ENCODE measurements at regions not wholly inside any gene's neighbourhood (a gene's known extent, or its start where the extent isn't known, plus 50 kb on each side); places are given as distances from the start of the nearest gene placed in this dataset.
"Not testable (repeated sequence)": the region's sequence is repeated elsewhere in the genome, so short reads cannot be mapped to it uniquely, and the experiment has no call there.

DNA sequence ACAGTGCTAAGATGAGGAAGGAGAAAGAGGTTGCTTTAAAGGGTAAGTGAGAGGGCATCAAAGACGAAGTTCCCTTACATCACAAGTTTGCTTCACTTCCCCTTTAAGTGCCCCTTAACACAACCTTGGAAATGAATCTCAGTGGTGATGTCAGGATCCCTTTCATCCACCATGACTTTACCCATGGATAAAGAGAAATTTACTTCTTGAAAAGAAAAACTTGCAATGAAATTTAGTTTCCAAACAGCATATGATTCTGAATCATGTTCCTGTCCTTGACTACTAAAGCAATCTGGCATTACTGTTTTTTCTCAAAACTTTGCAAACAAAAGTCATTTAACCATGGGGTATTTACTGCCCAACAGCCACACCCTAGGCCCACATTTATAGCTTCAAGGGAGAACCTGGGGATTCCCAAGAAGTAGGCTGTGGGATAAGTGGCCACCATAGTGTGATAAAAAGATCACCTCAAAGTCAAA is 135.9 kb downstream of the ITGB8 start:
- in situ Hi-C loops (cut with MboI; ENCODE audit: low pct_unique_long_range_greater_than_20kb, low sequenced_read_pairs), result no loop called here
- DNase-seq, result peak; percentile 31

DNA sequence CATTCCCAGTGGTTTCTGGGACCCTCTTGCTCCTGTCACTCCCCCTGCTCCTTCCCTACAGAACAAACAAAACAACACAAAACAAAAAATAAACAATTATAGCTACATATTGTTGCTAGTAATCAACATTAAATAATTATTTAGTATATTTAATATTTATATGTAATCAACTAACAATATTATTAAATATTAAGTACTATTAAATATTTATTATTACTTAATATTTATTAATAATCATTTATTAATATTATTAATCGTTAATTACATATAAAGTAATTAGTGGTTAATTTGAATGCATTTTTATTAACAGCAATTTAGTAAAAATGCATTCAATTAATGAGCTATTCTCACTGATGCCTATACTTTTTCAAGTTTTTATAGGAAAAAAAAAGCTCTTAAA is 139.4 kb downstream of the ITGB8 start:
- no peak for DNase-seq

GRCh38 chr7:20470726-20471125 is 140.0 kb downstream of the ITGB8 start:
- peak; percentile 75 for DNase-seq
- in situ Hi-C loops (cut with MboI; ENCODE audit: low pct_unique_long_range_greater_than_20kb, low sequenced_read_pairs), result no loop called here

More for the DNA sequence above, 139.4 kb downstream of the ITGB8 start:
- in situ Hi-C loops (cut with MboI; ENCODE audit: low pct_unique_long_range_greater_than_20kb, low sequenced_read_pairs), result no loop called here

- DNase-seq, result no peak
- in situ Hi-C loops (cut with MboI; ENCODE audit: low pct_unique_long_range_greater_than_20kb, low sequenced_read_pairs), result no loop called here
Observed at GRCh38 chr7:20474249-20474648, 141.2 kb upstream of the ABCB5 start.

- in situ Hi-C loops (cut with MboI; ENCODE audit: low pct_unique_long_range_greater_than_20kb, low sequenced_read_pairs), result no loop called here
- peak; percentile 17 for DNase-seq
Observed at GRCh38 chr7:20475756-20476155, 139.7 kb upstream of the ABCB5 start.

GRCh38 chr7:20477067-20477466 is 138.4 kb upstream of the ABCB5 start:
- in situ Hi-C loops (cut with MboI; ENCODE audit: low pct_unique_long_range_greater_than_20kb, low sequenced_read_pairs), result no loop called here
- no peak for DNase-seq

DNA sequence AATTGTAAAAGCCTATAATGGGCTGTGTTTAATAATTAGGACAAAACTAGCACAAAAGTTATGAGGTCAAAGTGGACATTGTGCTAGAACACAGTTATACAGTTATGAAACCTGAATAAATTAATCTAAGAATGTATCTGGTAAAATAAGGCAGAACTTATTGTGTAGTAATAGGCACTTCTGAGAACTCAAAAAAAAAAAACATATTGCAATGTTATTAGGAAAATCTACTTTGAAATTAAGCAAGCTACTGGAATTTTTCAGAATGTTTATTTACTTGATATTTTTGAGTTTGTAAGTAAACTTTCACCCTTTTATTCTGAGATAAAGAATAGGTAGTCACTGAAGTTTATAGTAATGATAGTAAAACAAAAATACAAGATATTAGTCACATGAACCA is 135.8 kb upstream of the ABCB5 start:
- DNase-seq, result no peak
- in situ Hi-C loops (cut with MboI; ENCODE audit: low pct_unique_long_range_greater_than_20kb, low sequenced_read_pairs), result no loop called here

DNA sequence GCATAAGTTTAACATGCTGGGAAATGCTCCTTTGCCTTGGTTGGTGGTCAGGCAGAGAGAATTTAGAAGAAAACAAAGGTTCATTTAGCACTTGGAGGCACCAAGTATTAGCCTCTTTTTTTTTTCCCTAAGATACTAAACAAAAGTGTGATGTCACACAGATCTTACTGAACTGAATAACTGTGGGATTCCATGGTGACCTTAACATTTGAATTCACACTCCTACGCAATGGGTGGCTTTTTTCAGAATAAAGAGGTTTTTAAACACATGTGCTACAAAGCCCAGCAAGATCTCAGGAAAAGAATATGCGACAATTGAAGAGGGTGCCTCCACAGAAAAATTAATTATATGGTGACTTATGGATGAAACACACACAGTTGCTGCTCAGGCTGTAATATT is 133.4 kb upstream of the ABCB5 start:
- no peak for DNase-seq
- in situ Hi-C loops (cut with MboI; ENCODE audit: low pct_unique_long_range_greater_than_20kb, low sequenced_read_pairs), result no loop called here

- in situ Hi-C loops (cut with MboI; ENCODE audit: low pct_unique_long_range_greater_than_20kb, low sequenced_read_pairs), result no loop called here
- no peak for DNase-seq
Observed at GRCh38 chr7:20484356-20484755, 131.1 kb upstream of the ABCB5 start.

GRCh38 chr7:20488850-20489249 is 126.6 kb upstream of the ABCB5 start:
- in situ Hi-C loops (cut with MboI; ENCODE audit: low pct_unique_long_range_greater_than_20kb, low sequenced_read_pairs), result no loop called here
- DNase-seq, result no peak

DNA sequence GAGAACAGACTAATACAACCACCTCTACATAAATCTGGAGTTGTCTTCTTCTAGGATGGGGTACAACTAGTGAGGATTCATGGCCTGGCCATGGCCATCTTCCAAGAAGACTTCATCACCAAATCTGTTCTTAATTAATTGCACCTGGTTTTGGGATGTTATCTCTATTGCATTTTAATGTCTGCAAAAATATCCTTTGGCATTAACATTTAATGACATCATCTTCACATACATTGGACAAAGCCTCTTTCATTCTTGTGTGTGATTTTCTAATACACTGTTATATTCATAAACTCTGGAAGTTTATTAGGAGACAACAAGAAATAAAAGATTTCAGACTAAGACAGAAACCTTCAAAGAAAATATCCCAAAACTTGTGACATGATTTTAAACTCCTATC is 124.2 kb upstream of the ABCB5 start:
- in situ Hi-C loops (cut with MboI; ENCODE audit: low pct_unique_long_range_greater_than_20kb, low sequenced_read_pairs), result no loop called here
- DNase-seq, result no peak

DNA sequence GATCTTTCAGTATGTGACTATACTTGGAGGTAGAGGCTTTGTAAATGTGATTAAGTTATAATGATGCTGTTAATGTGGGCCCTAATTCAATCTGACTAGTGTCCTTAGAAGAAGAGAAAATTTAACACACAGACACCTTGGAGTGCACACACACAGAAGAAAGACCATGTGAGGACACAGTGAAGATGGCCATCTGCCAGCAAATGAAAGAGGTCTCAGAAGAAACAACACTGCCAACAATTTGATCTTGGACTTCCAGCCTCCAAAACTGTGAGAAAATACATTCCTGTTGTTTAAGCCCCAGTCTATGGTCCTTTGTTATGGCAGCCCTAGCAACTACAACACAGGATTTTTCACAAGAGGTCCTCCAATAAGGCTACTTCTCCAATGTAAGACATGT is 120.9 kb upstream of the ABCB5 start:
- in situ Hi-C loops (cut with MboI; ENCODE audit: low pct_unique_long_range_greater_than_20kb, low sequenced_read_pairs), result no loop called here
- no peak for DNase-seq

DNA sequence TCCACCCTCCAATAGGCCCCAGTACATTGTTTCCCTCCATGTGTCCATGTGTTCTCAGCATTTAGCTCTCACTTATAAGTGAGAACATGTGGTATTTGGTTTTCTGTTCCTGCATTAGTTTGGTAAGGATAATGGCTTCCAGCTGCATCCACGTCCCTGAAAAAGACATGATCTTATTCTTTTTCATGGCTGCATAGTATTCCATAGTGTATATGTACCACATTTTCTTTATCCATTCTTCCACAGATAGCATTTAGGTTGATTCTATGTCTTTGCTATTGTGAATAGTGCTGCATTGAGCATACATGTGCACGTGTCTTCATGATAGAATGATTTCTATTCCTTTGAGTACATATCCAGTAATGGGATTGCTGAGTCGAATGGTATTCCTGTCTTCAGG is 114.0 kb upstream of the ABCB5 start:
- in situ Hi-C loops (cut with MboI; ENCODE audit: low pct_unique_long_range_greater_than_20kb, low sequenced_read_pairs); DNase-seq: not testable (repeated sequence)

GRCh38 chr7:20503278-20503950 is 112.1 kb upstream of the ABCB5 start:
- in situ Hi-C loops (cut with MboI; ENCODE audit: low pct_unique_long_range_greater_than_20kb, low sequenced_read_pairs), result no loop called here
- no peak for DNase-seq

- DNase-seq, result no peak
- in situ Hi-C loops (cut with MboI; ENCODE audit: low pct_unique_long_range_greater_than_20kb, low sequenced_read_pairs), result no loop called here
Observed at GRCh38 chr7:20504060-20504459, 111.4 kb upstream of the ABCB5 start.

DNA sequence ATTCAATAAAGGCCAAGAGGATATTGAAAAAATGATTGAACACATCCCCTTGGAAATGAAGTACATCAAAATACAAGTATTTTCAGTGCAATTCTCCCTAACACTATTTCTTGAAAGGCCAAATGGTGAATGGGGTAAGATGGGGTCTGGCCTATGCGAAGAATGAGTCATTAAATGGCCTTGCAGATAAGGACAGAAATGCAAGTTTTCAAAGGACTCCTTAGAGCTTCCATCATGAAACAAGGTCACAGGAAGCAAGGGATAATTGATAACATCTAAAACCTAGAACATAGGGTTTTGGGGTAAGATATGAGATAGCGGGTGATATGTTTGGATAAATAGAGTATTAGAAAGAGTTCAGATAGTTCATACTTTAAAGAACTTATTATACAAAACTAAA is 109.3 kb upstream of the ABCB5 start:
- in situ Hi-C loops (cut with MboI; ENCODE audit: low pct_unique_long_range_greater_than_20kb, low sequenced_read_pairs), result no loop called here
- no peak for DNase-seq

DNA sequence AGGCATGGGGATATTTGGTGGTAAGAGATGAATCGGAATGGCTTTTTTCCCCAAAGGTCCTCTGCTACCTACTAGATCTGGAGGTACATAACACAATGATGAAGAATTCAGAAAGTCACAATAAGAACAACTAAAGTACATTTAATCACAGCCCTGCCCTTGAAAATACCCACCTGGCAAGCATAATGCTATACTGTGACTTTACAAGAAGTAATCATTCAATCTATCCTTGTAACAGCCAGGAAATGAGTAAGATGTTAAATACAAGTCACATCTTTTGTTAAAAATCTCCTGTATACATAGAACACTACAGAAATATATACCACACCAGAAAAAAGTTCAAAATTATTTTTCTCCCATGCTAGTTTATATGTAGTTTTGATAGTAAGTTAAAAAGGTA is 108.3 kb upstream of the ABCB5 start:
- no peak for DNase-seq
- in situ Hi-C loops (cut with MboI; ENCODE audit: low pct_unique_long_range_greater_than_20kb, low sequenced_read_pairs), result no loop called here

DNA sequence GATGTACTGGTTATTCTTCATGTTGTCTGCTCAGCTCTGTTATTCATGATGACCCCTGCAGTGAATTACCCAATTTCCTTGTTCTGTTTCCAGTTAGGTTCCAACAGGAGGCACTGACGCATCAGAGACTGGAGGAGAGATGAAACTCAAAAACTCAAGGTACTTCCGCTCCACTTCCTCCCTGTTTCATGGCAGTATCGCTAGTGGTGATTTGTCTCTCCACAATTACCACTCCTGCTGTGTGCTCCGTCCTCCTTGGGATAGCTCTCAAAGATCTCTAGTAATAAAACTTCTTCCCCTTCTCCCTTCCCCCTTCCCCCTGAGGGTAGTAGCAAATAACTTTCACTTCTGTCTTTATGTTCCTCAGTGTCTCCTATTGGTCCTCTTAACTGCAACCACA is 107.4 kb upstream of the ABCB5 start:
- peak; percentile 65 for DNase-seq
- in situ Hi-C loops (cut with MboI; ENCODE audit: low pct_unique_long_range_greater_than_20kb, low sequenced_read_pairs), result no loop called here

GRCh38 chr7:20509892-20510572 is 105.4 kb upstream of the ABCB5 start:
- DNase-seq, result no peak
- in situ Hi-C loops (cut with MboI; ENCODE audit: low pct_unique_long_range_greater_than_20kb, low sequenced_read_pairs), result no loop called here

GRCh38 chr7:20510573-20510900 is 104.9 kb upstream of the ABCB5 start:
- DNase-seq, result no peak
- in situ Hi-C loops (cut with MboI; ENCODE audit: low pct_unique_long_range_greater_than_20kb, low sequenced_read_pairs), result no loop called here

- no peak for DNase-seq
- in situ Hi-C loops (cut with MboI; ENCODE audit: low pct_unique_long_range_greater_than_20kb, low sequenced_read_pairs), result no loop called here
Observed at GRCh38 chr7:20513341-20513740, 102.1 kb upstream of the ABCB5 start.
